Adrenal gland (tissue), 5 donors: ENCODE measurements at regions not wholly inside any gene's neighbourhood (a gene's known extent, or its start where the extent isn't known, plus 50 kb on each side); places are given as distances from the start of the nearest gene placed in this dataset.

Source experiments
- CTCF ChIP-seq, 6 experiments: fragments of 450-650 bp in 4 of 6; fragments of 200-600 bp in 2 of 6; sonication (generic) in 1 of 6; IDR thresholded peaks; 1 replicate in 5 of 6; 2 replicates in 1 of 6; pipeline versions ENCODE4 v1.5.1 to v1.8.0; 2016 to 2021; ENCODE audit warnings: antibody characterized with exemption in 6 of 6, mild to moderate bottlenecking in 2 of 6, moderate library complexity in 1 of 6
- POLR2A ChIP-seq, 2 donors: fragments of 450-650 bp; IDR thresholded peaks; one replicate each; pipeline ENCODE4 v1.6.1; 2017; ENCODE audit warnings: antibody characterized with exemption in 2 of 2, mild to moderate bottlenecking in 2 of 2, moderate library complexity in 1 of 2
- donor health status: DM: no; HTN: no; CAD: no.

GRCh38 chr18:39840856-39841481 lies 2114.1 kb upstream of the PIK3C3 start:
- TF ChIP-seq POLR2A (IDR thresholded peaks at IDR 0.05) (no peak), CTCF (IDR thresholded peaks at IDR 0.05) (no peak)
